GM12872 (cell line): ENCODE measurements at regions not wholly inside any gene's neighbourhood (a gene's known extent, or its start where the extent isn't known, plus 50 kb on each side); places are given as distances from the start of the nearest gene placed in this dataset.

Source experiments
- CTCF ChIP-seq: IDR thresholded peaks from 3 replicates; pipeline ENCODE4 v1.5.1; 2011; ENCODE audit warnings: low read depth, mild to moderate bottlenecking, low read length, moderate library complexity; ENCODE audit not compliant: insufficient read depth

DNA sequence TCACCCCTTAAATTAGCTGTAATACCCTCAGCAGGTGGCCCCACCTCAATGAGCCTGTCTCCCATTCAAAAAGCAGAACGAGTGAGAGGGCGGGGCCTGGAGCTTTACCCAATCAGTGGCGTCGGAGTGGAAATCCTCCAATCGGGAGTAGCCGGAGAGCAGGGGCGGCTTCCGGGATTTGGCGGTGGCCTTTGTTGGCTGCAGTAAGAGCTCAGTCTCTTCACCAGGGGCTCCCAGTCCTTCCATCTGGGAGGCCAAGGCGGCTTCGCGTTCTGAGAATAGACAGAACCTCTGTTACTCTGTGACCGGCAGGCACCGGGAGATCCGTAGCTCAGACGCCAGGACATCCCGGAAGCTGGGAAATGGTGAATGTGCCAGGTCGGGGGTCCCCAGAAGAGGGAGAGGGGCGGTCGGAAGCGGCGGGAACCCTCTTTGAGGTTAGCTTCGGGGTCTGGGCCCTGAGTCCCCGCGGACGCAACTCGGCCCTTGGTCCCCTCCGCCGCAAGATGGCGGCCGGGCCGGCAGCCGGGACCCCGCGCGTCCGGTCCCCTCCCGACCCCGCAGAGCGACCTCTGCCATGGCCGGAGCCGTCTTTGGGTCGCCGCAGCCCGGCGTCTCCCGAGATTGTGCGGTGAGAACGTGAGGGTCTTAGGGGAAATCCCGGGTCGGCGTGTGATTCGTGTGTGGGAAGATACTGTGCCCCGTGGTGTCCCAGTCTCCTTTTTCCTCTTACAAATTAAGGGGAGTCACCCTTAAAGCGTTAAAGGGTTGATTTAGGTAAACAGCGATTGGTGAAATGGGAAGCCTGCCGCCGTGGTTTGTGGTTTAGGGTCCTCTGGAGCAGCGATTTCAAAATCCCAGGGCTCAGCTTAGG, 160.3 kb upstream of the ZNF267 start:
- no peak for TF ChIP-seq CTCF

GRCh38 chr16:31713945-31714902, 159.4 kb upstream of the ZNF267 start:
- TF ChIP-seq CTCF = peak; percentile 70

DNA sequence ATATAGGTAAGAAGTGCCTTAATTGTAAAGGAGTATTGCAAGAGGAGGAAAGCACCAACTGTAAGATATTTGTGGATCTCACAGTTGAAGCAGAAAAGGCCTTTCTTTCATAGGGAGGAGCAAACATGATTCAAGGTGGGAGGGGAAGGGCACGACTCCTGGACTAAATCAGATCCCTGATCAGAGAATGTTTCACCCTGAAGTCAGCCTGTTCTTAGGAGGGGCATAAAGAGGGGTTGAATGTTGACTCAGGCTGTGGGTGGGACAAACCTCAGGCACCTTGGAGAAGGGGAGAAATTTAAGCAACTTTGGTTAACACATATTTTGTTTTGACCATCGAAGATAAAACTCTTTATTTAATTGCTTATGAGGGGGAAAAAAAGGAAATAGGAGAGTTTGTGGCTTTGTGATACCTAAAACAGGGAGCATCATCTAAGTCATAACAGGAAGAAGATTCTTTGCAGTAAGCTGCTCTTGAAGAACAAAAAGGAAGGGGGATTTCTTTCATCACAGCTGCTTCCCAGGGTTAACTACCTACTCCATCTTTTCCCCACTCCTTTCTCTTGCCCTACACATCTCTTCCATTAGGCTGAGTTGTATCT, 158.6 kb upstream of the ZNF267 start:
- no peak for TF ChIP-seq CTCF

GRCh38 chr16:31715915-31716314, 157.7 kb upstream of the ZNF267 start:
- TF ChIP-seq CTCF = no peak

DNA sequence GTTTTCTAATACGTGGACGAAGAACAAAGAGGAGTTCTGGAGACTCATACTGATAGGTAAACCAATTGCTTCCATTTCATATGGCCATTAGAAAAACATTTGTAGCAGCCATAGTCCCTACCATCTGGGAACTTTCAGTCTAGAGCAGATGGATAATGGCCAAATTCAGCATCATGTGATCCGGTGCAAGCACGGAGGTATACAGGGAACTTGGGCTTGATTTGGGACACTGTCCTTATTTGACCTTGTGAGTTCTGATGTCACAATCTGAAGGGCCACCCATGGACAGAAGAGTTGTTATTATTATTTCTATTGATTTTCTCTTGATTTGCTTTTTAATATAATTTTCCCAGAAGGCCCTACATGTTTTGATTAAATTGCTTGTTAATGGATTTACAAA, 154.6 kb upstream of the ZNF267 start:
- TF ChIP-seq CTCF = no peak

DNA sequence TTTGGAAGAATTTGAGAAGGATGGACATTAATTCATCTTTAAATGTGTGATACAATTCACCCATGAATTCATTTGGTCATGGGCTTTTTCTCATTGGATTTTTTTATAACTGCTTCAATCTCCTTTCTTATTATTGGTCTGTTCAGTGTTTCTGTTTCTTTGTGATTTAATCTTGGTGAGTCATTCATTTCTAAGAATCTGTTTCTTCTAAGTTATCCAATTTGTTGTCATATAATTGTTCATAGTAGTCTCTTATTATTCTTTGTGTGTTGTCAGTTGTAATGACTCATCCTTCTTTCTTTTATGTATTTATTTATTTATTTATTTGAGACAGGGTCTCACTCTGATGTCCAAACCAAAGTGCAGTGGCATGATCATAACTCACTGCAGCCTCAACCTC, 146.1 kb upstream of the ZNF267 start:
- TF ChIP-seq CTCF = no peak

GRCh38 chr16:31734265-31734664, 139.3 kb upstream of the ZNF267 start:
- TF ChIP-seq CTCF = no peak
